ENCODE measurements at regions not wholly inside any gene's neighbourhood (a gene's known extent, or its start where the extent isn't known, plus 50 kb on each side); places are given as distances from the start of the nearest gene placed in this dataset.

GRCh38 chr15:72866866-72867616 is 83.5 kb upstream of the ADPGK start:
- no peak for DNase-seq (ENCODE audit: low spot score, unreplicated experiment)
- H3K27ac Mint-ChIP-seq = no peak overlapping the region
- no peaks in the 10 kb centered on the region for H3K4me1 Mint-ChIP-seq (ENCODE audit: low read depth)
- H3K9me3 Mint-ChIP-seq (ENCODE audit: low read depth) = no peaks in the 10 kb centered on the region
- no peak overlapping the region for H3K4me3 Mint-ChIP-seq (ENCODE audit: low read depth)
- H3K36me3 Mint-ChIP-seq (ENCODE audit: insufficient read depth) = no peaks in the 10 kb centered on the region
- TF ChIP-seq CTCF (IDR thresholded peaks at IDR 0.05; ENCODE audit: unreplicated experiment) = no peak
- H3K27me3 Mint-ChIP-seq = peaks cover 11% of the 10 kb centered on the region

- no peak for TF ChIP-seq CTCF (IDR thresholded peaks at IDR 0.05; ENCODE audit: unreplicated experiment)
- Mint-ChIP-seq H3K9me3 (ENCODE audit: low read depth) (no peaks in the 10 kb centered on the region), H3K4me3 (ENCODE audit: low read depth) (no peak overlapping the region), H3K27me3 (peaks cover 15% of the 10 kb centered on the region), H3K27ac (no peak overlapping the region), H3K4me1 (ENCODE audit: low read depth) (no peaks in the 10 kb centered on the region), H3K36me3 (ENCODE audit: insufficient read depth) (no peaks in the 10 kb centered on the region)
- DNase-seq (ENCODE audit: low spot score, unreplicated experiment) = no peak
Measured at GRCh38 chr15:72866182-72866581, 82.6 kb upstream of the ADPGK start.

- H3K4me1 Mint-ChIP-seq (ENCODE audit: low read depth) = no peaks in the 10 kb centered on the region
- H3K9me3 Mint-ChIP-seq (ENCODE audit: low read depth) = no peaks in the 10 kb centered on the region
- H3K4me3 Mint-ChIP-seq (ENCODE audit: low read depth) = no peak overlapping the region
- H3K27ac Mint-ChIP-seq = no peak overlapping the region
- no peaks in the 10 kb centered on the region for H3K36me3 Mint-ChIP-seq (ENCODE audit: insufficient read depth)
- H3K27me3 Mint-ChIP-seq = peaks cover 15% of the 10 kb centered on the region
- TF ChIP-seq CTCF (IDR thresholded peaks at IDR 0.05; ENCODE audit: unreplicated experiment) = no peak
- DNase-seq (ENCODE audit: low spot score, unreplicated experiment) = no peak
Measured at GRCh38 chr15:72865486-72865885, 81.9 kb upstream of the ADPGK start.

- no peak overlapping the region for H3K27ac Mint-ChIP-seq
- no peak for DNase-seq (ENCODE audit: low spot score, unreplicated experiment)
- peaks cover 15% of the 10 kb centered on the region for H3K27me3 Mint-ChIP-seq
- no peaks in the 10 kb centered on the region for H3K36me3 Mint-ChIP-seq (ENCODE audit: insufficient read depth)
- H3K4me1 Mint-ChIP-seq (ENCODE audit: low read depth) = no peaks in the 10 kb centered on the region
- TF ChIP-seq CTCF (IDR thresholded peaks at IDR 0.05; ENCODE audit: unreplicated experiment) = no peak
- no peak overlapping the region for H3K4me3 Mint-ChIP-seq (ENCODE audit: low read depth)
- no peaks in the 10 kb centered on the region for H3K9me3 Mint-ChIP-seq (ENCODE audit: low read depth)
Measured at GRCh38 chr15:72864681-72865080, 81.1 kb upstream of the ADPGK start.

- no peaks in the 10 kb centered on the region for H3K9me3 Mint-ChIP-seq (ENCODE audit: low read depth)
- H3K27me3 Mint-ChIP-seq = peaks cover 15% of the 10 kb centered on the region
- no peak overlapping the region for H3K27ac Mint-ChIP-seq
- no peak for TF ChIP-seq CTCF (IDR thresholded peaks at IDR 0.05; ENCODE audit: unreplicated experiment)
- peaks cover 5% of the 10 kb centered on the region for H3K4me1 Mint-ChIP-seq (ENCODE audit: low read depth)
- no peak for DNase-seq (ENCODE audit: low spot score, unreplicated experiment)
- no peak overlapping the region for H3K4me3 Mint-ChIP-seq (ENCODE audit: low read depth)
- no peaks in the 10 kb centered on the region for H3K36me3 Mint-ChIP-seq (ENCODE audit: insufficient read depth)
Measured at GRCh38 chr15:72861354-72861910, 77.9 kb upstream of the ADPGK start.
